Naive thymus-derived CD8-positive, alpha-beta T cell (primary cell): ENCODE measurements at regions not wholly inside any gene's neighbourhood (a gene's known extent, or its start where the extent isn't known, plus 50 kb on each side); places are given as distances from the start of the nearest gene placed in this dataset.
"Not testable (repeated sequence)": the region's sequence is repeated elsewhere in the genome, so short reads cannot be mapped to it uniquely, and the experiment has no call there.

Experiments used
- ATAC-seq, 2 donors: fragments of 150-1000 bp; cut with Tn5 transposase in 1 of 2; sonication (Bioruptor Pico), chemical (Tn5 transposase) in 1 of 2; 1 replicate in 1 of 2; 2 replicates in 1 of 2; pipeline ENCODE4 v1.10.0; 2021; ENCODE audit warnings: mild to moderate bottlenecking in 2 of 2, moderate library complexity in 2 of 2
- POLR2A ChIA-PET: fragments of 350-600 bp; sonication (Branson Sonifier 250); formaldehyde crosslinking; loops from one replicate; lab custom pipeline; 2021; ENCODE audit warnings: antibody characterized with exemption; lab: Charles Lee
- DNase-seq, 10 donors: peaks; one replicate each; pipeline versions ENCODE4 v3.0.0 to v3.0.0-alpha.2; 2020 to 2022
- H3K27ac Mint-ChIP-seq, 10 donors: one replicate each; pipeline ENCODE4 v1.8.0; 2020 to 2022; ENCODE audit warnings: mild to moderate bottlenecking in 10 of 10, mixed read lengths in 10 of 10, moderate library complexity in 4 of 10, inconsistent platforms in 1 of 10
- H3K27me3 Mint-ChIP-seq, 5 donors: one replicate each; pipeline ENCODE4 v1.8.0; 2021 to 2022; ENCODE audit warnings: mixed read lengths in 5 of 5
- H3K36me3 Mint-ChIP-seq, 3 donors: one replicate each; pipeline ENCODE4 v1.8.0; 2020 to 2022; ENCODE audit warnings: mixed read lengths in 3 of 3, mild to moderate bottlenecking in 2 of 3, inconsistent platforms in 1 of 3
- H3K4me1 Mint-ChIP-seq, 4 donors: one replicate each; pipeline ENCODE4 v1.8.0; 2021 to 2022; ENCODE audit warnings: mixed read lengths in 4 of 4
- H3K4me3 Mint-ChIP-seq, 10 donors: one replicate each; pipeline ENCODE4 v1.8.0; 2020 to 2022; ENCODE audit warnings: mild to moderate bottlenecking in 10 of 10, mixed read lengths in 10 of 10, moderate library complexity in 6 of 10, inconsistent platforms in 1 of 10
- H3K9me3 Mint-ChIP-seq, 9 donors: one replicate each; pipeline ENCODE4 v1.8.0; 2020 to 2022; ENCODE audit warnings: mixed read lengths in 9 of 9, mild to moderate bottlenecking in 3 of 9, inconsistent platforms in 1 of 9, moderate library complexity in 1 of 9

DNA sequence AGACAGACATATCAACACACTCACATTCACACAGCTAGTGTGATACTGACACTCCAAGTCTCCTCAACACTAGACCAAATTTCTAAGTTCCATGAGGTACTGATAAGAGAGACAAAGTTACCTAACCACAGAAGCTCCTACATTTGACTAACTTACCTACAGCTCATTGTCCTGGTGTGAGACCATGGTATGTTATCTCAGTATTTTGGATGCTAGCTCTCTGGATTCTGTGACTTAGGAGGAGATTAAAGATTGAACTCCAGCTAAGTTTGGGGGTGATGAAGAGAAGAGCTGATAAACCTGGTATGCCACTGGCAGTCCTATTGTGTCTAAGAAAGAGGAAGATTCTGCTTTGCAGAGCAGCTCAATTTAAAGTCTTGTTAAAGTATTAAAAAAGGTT, 144.0 kb upstream of the MYRIP start:
- Mint-ChIP-seq H3K27ac (no peak overlapping the region), H3K36me3 (no peaks in the 10 kb centered on the region), H3K4me3 (no peak overlapping the region), H3K4me1 (no peaks in the 10 kb centered on the region), H3K9me3 (peaks cover 0 to under 1% (median 0%) of the 10 kb centered on the region in 9 donors), H3K27me3 (peaks cover 0 to 5% (median 2%) of the 10 kb centered on the region in 5 donors)
- POLR2A ChIA-PET, result no interaction called here
- no peak for ATAC-seq
- no peak for DNase-seq

DNA sequence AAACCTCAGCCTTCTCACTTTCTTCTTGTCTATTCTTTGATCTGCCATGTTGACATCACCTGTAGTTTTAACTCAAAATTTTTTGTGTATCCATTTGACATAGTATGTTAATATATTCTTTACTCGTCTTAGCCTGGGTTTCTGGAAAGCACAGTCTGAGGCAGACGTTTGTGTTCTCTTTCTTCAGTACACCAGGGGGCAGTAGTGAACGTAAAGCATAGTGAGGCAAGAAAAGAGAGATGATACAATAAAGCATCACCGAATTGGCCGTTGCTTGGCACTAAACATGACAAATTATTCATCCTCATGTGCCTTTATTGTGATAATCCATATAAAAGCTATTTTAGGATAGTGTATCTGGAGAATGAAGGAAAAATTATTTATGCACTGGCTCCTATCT, 141.0 kb upstream of the MYRIP start:
- ATAC-seq, result no peak
- no peaks in the 10 kb centered on the region for H3K4me1 Mint-ChIP-seq
- no peak overlapping the region for H3K4me3 Mint-ChIP-seq
- peaks cover 0 to under 1% (median 0%) of the 10 kb centered on the region in 9 donors for H3K9me3 Mint-ChIP-seq
- POLR2A ChIA-PET, result no interaction called here
- H3K27ac Mint-ChIP-seq, result no peak overlapping the region
- no peaks in the 10 kb centered on the region for H3K36me3 Mint-ChIP-seq
- peaks cover 3 to 23% (median 8%) of the 10 kb centered on the region in 5 donors for H3K27me3 Mint-ChIP-seq
- DNase-seq, result peak in 2 of 10 donors; percentile 3 to 9

DNA sequence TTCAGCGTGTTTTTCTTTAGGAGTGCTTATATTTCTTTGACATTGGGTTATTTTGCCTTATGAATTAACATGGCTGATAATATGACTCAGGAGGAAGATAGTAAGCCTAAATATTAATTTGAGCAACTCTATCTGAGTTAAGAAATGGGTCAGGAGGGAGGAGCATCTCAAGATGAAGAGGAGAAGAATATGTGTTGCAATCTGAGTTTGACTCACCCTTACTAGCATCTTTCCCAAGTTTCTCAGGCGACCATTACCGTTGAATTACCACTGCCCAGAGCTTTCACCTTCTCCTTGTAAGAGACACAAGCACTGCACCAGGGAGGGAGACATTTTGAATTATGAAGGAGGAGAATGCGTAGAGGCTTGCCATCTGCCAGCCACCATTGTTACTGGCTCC, 138.3 kb upstream of the MYRIP start:
- H3K27me3 Mint-ChIP-seq, result peaks cover 2 to 23% (median 5%) of the 10 kb centered on the region in 5 donors
- no peak overlapping the region for H3K27ac Mint-ChIP-seq
- POLR2A ChIA-PET, result no interaction called here
- H3K36me3 Mint-ChIP-seq, result no peaks in the 10 kb centered on the region
- DNase-seq (no peak), ATAC-seq (no peak)
- H3K9me3 Mint-ChIP-seq, result peaks cover 0 to 8% (median 4%) of the 10 kb centered on the region in 9 donors
- no peaks in the 10 kb centered on the region for H3K4me1 Mint-ChIP-seq
- H3K4me3 Mint-ChIP-seq, result no peak overlapping the region

DNA sequence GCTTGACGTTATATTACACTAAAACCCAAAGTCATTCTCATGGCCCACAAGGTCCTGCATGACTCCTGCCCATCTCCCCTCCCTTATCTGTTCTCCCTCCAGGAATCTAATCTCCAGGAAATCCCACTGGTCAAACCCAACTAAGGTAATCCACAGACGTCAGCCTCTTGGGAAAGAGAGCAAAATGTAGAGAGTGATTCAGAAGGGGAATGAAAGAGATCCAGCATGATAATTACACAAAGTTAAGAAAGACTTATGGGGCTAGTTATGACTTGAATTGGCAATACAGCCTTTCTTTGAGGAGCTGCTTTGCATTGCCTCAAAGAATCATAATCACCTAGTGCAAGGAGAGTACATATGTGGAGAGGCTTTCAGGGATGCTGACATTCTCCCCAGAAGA, 137.8 kb upstream of the MYRIP start:
- POLR2A ChIA-PET, result interaction anchor here (1.0 kb wide), 1 partner anchor 33 kb away, joined by 3 read pairs; no protein-coding TSS in a partner anchor
- Mint-ChIP-seq H3K9me3 (peaks cover 0 to 8% (median 4%) of the 10 kb centered on the region in 9 donors), H3K4me1 (no peaks in the 10 kb centered on the region)

GRCh38 chr3:39705351-39705900, 104.0 kb upstream of the MYRIP start:
- Mint-ChIP-seq H3K27me3 (peaks cover 2 to 14% (median 4%) of the 10 kb centered on the region in 5 donors), H3K9me3 (peaks cover 0 to under 1% (median 0%) of the 10 kb centered on the region in 9 donors), H3K27ac (no peak overlapping the region), H3K36me3 (no peaks in the 10 kb centered on the region), H3K4me3 (no peak overlapping the region), H3K4me1 (no peaks in the 10 kb centered on the region)
- DNase-seq (no peak), ATAC-seq (no peak)
- POLR2A ChIA-PET, result no interaction called here

More for the DNA sequence above, 137.8 kb upstream of the MYRIP start:
- DNase-seq, result no peak
- Mint-ChIP-seq H3K36me3 (no peaks in the 10 kb centered on the region), H3K27me3 (peaks cover 2 to 23% (median 5%) of the 10 kb centered on the region in 5 donors), H3K4me3 (no peak overlapping the region), H3K27ac (no peak overlapping the region)
- no peak for ATAC-seq

GRCh38 chr3:39707314-39707909, 102.0 kb upstream of the MYRIP start:
- Mint-ChIP-seq H3K36me3 (no peaks in the 10 kb centered on the region), H3K27me3 (peaks cover 2 to 17% (median 6%) of the 10 kb centered on the region in 5 donors), H3K4me3 (no peak overlapping the region), H3K9me3 (no peaks in the 10 kb centered on the region), H3K27ac (no peak overlapping the region), H3K4me1 (no peaks in the 10 kb centered on the region)
- ATAC-seq (no peak), DNase-seq (peak in 3 of 10 donors; percentile 1 to 14 (median 2))
- POLR2A ChIA-PET, result no interaction called here

GRCh38 chr3:39712413-39713048, 96.9 kb upstream of the MYRIP start:
- DNase-seq, result no peak
- no peak overlapping the region for H3K27ac Mint-ChIP-seq

DNA sequence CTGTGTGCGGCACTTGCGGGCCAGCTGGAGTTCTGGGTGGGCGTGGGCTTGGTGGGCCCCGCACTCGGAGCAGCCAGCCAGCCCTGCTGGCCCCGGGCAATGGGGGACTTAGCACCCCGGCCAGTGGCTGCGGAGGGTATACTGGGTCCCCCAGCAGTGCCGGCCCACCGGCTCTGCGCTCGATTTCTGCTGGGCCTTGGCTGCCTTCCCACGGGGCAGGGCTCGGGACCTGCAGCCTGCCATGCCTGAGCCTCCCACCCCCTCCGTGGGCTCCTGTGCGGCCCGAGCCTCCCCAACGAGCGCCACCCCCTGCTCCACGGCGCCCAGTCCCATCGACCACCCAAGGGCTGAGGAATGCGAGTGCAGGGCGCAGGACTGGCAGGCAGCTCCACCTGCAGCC, 96.1 kb upstream of the MYRIP start:
- ATAC-seq, H3K27ac Mint-ChIP-seq, H3K4me1 Mint-ChIP-seq, H3K4me3 Mint-ChIP-seq, H3K27me3 Mint-ChIP-seq, H3K9me3 Mint-ChIP-seq, DNase-seq, POLR2A ChIA-PET, H3K36me3 Mint-ChIP-seq: not testable (repeated sequence)

More at GRCh38 chr3:39712413-39713048, 96.9 kb upstream of the MYRIP start:
- no peak for ATAC-seq
- Mint-ChIP-seq H3K36me3 (no peaks in the 10 kb centered on the region), H3K9me3 (peaks cover 0 to 2% (median 0%) of the 10 kb centered on the region in 9 donors), H3K27me3 (peaks cover 5 to 10% (median 8%) of the 10 kb centered on the region in 5 donors), H3K4me1 (no peaks in the 10 kb centered on the region), H3K4me3 (no peak overlapping the region)
- POLR2A ChIA-PET, result no interaction called here

DNA sequence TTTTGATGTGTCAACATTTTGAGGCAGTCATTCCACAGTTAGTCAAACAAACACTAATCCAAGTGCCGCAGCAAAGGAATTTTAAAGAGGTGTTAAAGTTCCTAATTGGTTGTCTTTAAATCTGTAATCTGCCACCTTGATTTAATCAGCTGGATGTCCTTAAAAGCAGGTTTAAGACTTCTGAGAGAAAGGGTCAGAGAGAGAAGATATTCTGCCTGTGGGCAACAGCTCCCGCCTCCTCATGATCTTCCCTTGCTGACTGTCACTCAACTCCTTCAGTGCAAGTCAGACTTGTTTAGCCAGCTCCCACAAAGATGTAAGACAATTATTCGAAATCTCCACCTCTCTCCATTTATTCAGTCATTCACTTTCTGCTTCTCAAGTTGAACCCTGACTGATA, 92.6 kb upstream of the MYRIP start:
- Mint-ChIP-seq H3K4me3 (no peak overlapping the region), H3K27ac (no peak overlapping the region), H3K9me3 (peaks cover 0 to 2% (median 0%) of the 10 kb centered on the region in 9 donors), H3K27me3 (peaks cover 2 to 10% (median 5%) of the 10 kb centered on the region in 5 donors), H3K4me1 (no peaks in the 10 kb centered on the region), H3K36me3 (no peaks in the 10 kb centered on the region)
- DNase-seq (no peak), ATAC-seq (no peak)
- POLR2A ChIA-PET, result no interaction called here

DNA sequence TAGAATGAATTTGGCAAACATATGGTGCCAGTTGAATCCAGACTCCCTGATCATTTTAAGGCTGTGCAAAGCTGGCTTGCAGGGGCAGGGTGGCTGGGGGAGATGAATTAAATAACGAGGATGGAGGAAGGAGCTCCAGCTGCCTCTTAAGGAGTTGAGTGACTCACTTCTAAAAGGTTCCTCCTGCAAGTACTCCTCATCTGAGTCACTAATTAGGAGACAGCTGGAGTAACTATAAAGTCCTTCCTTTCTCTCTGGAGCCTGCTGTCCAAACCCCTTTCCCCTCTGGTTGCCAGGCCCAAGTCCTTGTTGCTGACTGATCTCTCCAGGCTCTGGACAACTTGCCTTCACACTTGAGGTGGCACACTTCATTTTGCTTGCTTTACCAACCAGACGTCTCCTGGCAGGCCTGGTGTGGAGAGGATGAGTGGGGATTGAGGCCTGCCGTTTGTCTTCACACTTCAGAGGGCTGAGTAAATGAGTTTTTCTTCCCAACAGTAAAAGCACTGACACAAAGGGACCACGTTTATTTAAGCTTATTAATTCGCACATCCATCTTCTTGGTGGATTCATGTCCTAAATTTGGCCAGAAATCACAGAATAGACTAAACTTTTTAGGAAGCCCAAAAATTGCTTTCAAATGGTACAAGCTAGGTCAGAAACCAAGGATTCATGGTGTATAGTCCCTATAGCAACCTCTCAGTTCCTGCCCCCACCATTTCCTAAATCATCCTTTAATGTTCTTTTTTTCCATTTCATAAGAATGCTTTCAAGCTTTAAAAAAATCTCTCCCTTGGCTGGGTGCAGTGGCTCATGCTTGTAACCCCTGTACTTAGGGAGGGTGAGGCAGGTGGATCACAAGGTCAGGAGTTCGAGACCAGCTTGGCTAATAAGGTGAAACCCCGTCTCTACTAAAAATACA, 90.5 kb upstream of the MYRIP start:
- POLR2A ChIA-PET, result no interaction called here
- no peak overlapping the region for H3K4me3 Mint-ChIP-seq
- ATAC-seq (no peak), DNase-seq (no peak)
- H3K9me3 Mint-ChIP-seq, result peaks cover 0 to 2% (median 0%) of the 10 kb centered on the region in 9 donors
- peaks cover 0 to 5% (median 0%) of the 10 kb centered on the region in 5 donors for H3K27me3 Mint-ChIP-seq
- H3K27ac Mint-ChIP-seq, result no peak overlapping the region
- no peaks in the 10 kb centered on the region for H3K4me1 Mint-ChIP-seq
- H3K36me3 Mint-ChIP-seq, result no peaks in the 10 kb centered on the region

- H3K27me3 Mint-ChIP-seq, result no peaks in the 10 kb centered on the region
- no peak overlapping the region for H3K27ac Mint-ChIP-seq
- POLR2A ChIA-PET, result no interaction called here
- ATAC-seq (no peak), DNase-seq (no peak)
- H3K36me3 Mint-ChIP-seq, result no peaks in the 10 kb centered on the region
- no peaks in the 10 kb centered on the region for H3K4me1 Mint-ChIP-seq
- peaks cover 0 to 2% (median 0%) of the 10 kb centered on the region in 9 donors for H3K9me3 Mint-ChIP-seq
- H3K4me3 Mint-ChIP-seq, result no peak overlapping the region
These were observed 88.3 kb upstream of the MYRIP start for GRCh38 chr3:39721076-39721475.

GRCh38 chr3:39724233-39724846, 85.1 kb upstream of the MYRIP start:
- DNase-seq, result no peak
- H3K9me3 Mint-ChIP-seq, result no peaks in the 10 kb centered on the region
- H3K4me1 Mint-ChIP-seq, result no peaks in the 10 kb centered on the region
- POLR2A ChIA-PET, result no interaction called here
- no peak overlapping the region for H3K4me3 Mint-ChIP-seq
- no peak for ATAC-seq
- H3K27me3 Mint-ChIP-seq, result peaks cover 0 to 3% (median 0%) of the 10 kb centered on the region in 5 donors
- H3K27ac Mint-ChIP-seq, result no peak overlapping the region
- no peaks in the 10 kb centered on the region for H3K36me3 Mint-ChIP-seq
